Hepatocyte (in vitro differentiated cells): ENCODE measurements at regions not wholly inside any gene's neighbourhood (a gene's known extent, or its start where the extent isn't known, plus 50 kb on each side); places are given as distances from the start of the nearest gene placed in this dataset.

Experiments used
- DNase-seq: peaks from one replicate; pipeline ENCODE4 v3.0.0-alpha.2; 2016; ENCODE audit warnings: low spot score
- H2AFZ ChIP-seq: fragments of 200-600 bp; sonication (generic); 2 replicates; pipeline ENCODE4 v1.6.0; 2016; ENCODE audit warnings: antibody characterized with exemption, mild to moderate bottlenecking
- H3K27ac ChIP-seq: fragments of 200-600 bp; sonication (generic); 2 replicates; pipeline ENCODE4 v1.5.1; 2016; ENCODE audit warnings: mild to moderate bottlenecking
- H3K27me3 ChIP-seq: fragments of 200-600 bp; sonication (generic); 2 replicates; pipeline ENCODE4 v1.6.1; 2016
- H3K36me3 ChIP-seq: fragments of 200-600 bp; sonication (generic); replicated peaks from 2 replicates; pipeline ENCODE4 v1.5.1; 2016; ENCODE audit warnings: low read depth; ENCODE audit not compliant: insufficient read depth
- H3K4me1 ChIP-seq: fragments of 200-600 bp; sonication (generic); 2 replicates; pipeline ENCODE4 v1.5.1; 2016; ENCODE audit warnings: mild to moderate bottlenecking, moderate library complexity; ENCODE audit not compliant: insufficient read depth
- H3K4me2 ChIP-seq: fragments of 200-600 bp; sonication (generic); 2 replicates; pipeline ENCODE4 v1.6.0; 2016
- H3K4me3 ChIP-seq: fragments of 200-600 bp; sonication (generic); 2 replicates; pipeline ENCODE4 v1.5.1; 2016; ENCODE audit warnings: mild to moderate bottlenecking
- H3K79me2 ChIP-seq: fragments of 200-600 bp; sonication (generic); 2 replicates; pipeline ENCODE4 v1.6.0; 2017; ENCODE audit warnings: mild to moderate bottlenecking
- H3K9me2 ChIP-seq: fragments of 200-600 bp; sonication (generic); replicated peaks from 2 replicates; pipeline ENCODE4 v1.6.0; 2017; ENCODE audit warnings: mild to moderate bottlenecking; ENCODE audit not compliant: insufficient read depth
- H3K9me3 ChIP-seq: fragments of 200-600 bp; sonication (generic); 2 replicates; pipeline ENCODE4 v1.5.1; 2016; ENCODE audit warnings: low read depth, mild to moderate bottlenecking
- H4K20me1 ChIP-seq: fragments of 200-600 bp; sonication (generic); 2 replicates; pipeline ENCODE4 v1.6.0; 2016; ENCODE audit warnings: mild to moderate bottlenecking; ENCODE audit not compliant: insufficient read depth, poor library complexity, severe bottlenecking
- CTCF ChIP-seq: fragments of 200-600 bp; sonication (generic); IDR thresholded peaks from 2 replicates; pipeline ENCODE4 v1.5.1; 2016; ENCODE audit warnings: antibody characterized with exemption, mild to moderate bottlenecking; ENCODE audit not compliant: poor library complexity
- EZH2 ChIP-seq: fragments of 200-600 bp; sonication (generic); IDR thresholded peaks from 2 replicates; pipeline ENCODE4 v1.6.1; 2016; ENCODE audit warnings: antibody characterized with exemption, mild to moderate bottlenecking, borderline replicate concordance
- EZH2phosphoT487 ChIP-seq: fragments of 200-600 bp; sonication (generic); IDR thresholded peaks from one replicate; pipeline ENCODE4 v1.6.1; 2018; ENCODE audit warnings: antibody characterized with exemption, mild to moderate bottlenecking, low read depth, moderate library complexity; ENCODE audit not compliant: unreplicated experiment, severe bottlenecking
- WGBS: methylation state at CpG from one replicate; pipeline ENCODE4 v1.1.6; 2016; ENCODE audit warnings: low lambda C conversion rate; ENCODE audit errors: missing lambda C conversion rate; 5-methylcytosine and 5-hydroxymethylcytosine counted together

- no peaks in the 10 kb centered on the region for H3K9me2 ChIP-seq
- H3K9me3 ChIP-seq: no peaks in the 10 kb centered on the region
- no peak overlapping the region for H3K4me2 ChIP-seq
- no peak overlapping the region for H3K27ac ChIP-seq
- no peak for DNase-seq
- 93% methylated on average over 5 of the region's 5 CpGs for WGBS
- H3K36me3 ChIP-seq: no peaks in the 10 kb centered on the region
- no peak for TF ChIP-seq EZH2phosphoT487
- no peak for TF ChIP-seq EZH2
- no peak for TF ChIP-seq CTCF
- H2AFZ ChIP-seq: no peak overlapping the region
- no peaks in the 10 kb centered on the region for H4K20me1 ChIP-seq
- H3K4me3 ChIP-seq: no peak overlapping the region
- H3K4me1 ChIP-seq: peaks cover 32% of the 10 kb centered on the region
- no peaks in the 10 kb centered on the region for H3K27me3 ChIP-seq
- no peaks in the 10 kb centered on the region for H3K79me2 ChIP-seq
Observed at GRCh38 chr10:78738861-78739260, 329.9 kb upstream of the ZMIZ1 start.

GRCh38 chr10:78739444-78740053 lies 329.2 kb upstream of the ZMIZ1 start:
- WGBS: 95% methylated on average over 4 of the region's 4 CpGs

GRCh38 chr10:78740976-78741915 lies 327.5 kb upstream of the ZMIZ1 start:
- Histone ChIP-seq H4K20me1 (no peaks in the 10 kb centered on the region), H3K27ac (peak overlapping the region; percentile 43), H3K4me2 (peak overlapping the region; percentile 45), H2AFZ (no peak overlapping the region), H3K9me2 (no peaks in the 10 kb centered on the region), H3K27me3 (no peaks in the 10 kb centered on the region), H3K36me3 (no peaks in the 10 kb centered on the region), H3K79me2 (no peaks in the 10 kb centered on the region), H3K9me3 (no peaks in the 10 kb centered on the region), H3K4me1 (peaks cover 54% of the 10 kb centered on the region), H3K4me3 (no peak overlapping the region)
- 61% methylated on average over 5 of the region's 5 CpGs for WGBS
- DNase-seq: peak; percentile 45
- TF ChIP-seq EZH2phosphoT487 (no peak), EZH2 (no peak), CTCF (no peak)

More at GRCh38 chr10:78739444-78740053, 329.2 kb upstream of the ZMIZ1 start:
- H3K27ac ChIP-seq: no peak overlapping the region
- DNase-seq: no peak
- no peaks in the 10 kb centered on the region for H3K27me3 ChIP-seq
- no peak overlapping the region for H3K4me3 ChIP-seq
- H3K36me3 ChIP-seq: no peaks in the 10 kb centered on the region
- peaks cover 39% of the 10 kb centered on the region for H3K4me1 ChIP-seq
- no peak overlapping the region for H2AFZ ChIP-seq
- no peak overlapping the region for H3K4me2 ChIP-seq
- H3K9me2 ChIP-seq: no peaks in the 10 kb centered on the region
- H3K79me2 ChIP-seq: no peaks in the 10 kb centered on the region
- no peaks in the 10 kb centered on the region for H3K9me3 ChIP-seq
- H4K20me1 ChIP-seq: no peaks in the 10 kb centered on the region
- TF ChIP-seq CTCF (no peak), EZH2phosphoT487 (no peak), EZH2 (no peak)
